ENCODE measurements at regions not wholly inside any gene's neighbourhood (a gene's known extent, or its start where the extent isn't known, plus 50 kb on each side); places are given as distances from the start of the nearest gene placed in this dataset.

- no peak for TF ChIP-seq CTCF (conservative IDR thresholded peaks at IDR 0.05; ENCODE audit: low read depth, low read length)
- TF ChIP-seq EZH2 (IDR thresholded peaks at IDR 0.05; ENCODE audit: borderline replicate concordance, low read depth, low read length, poor library complexity, severe bottlenecking) = no peak
Observed at GRCh38 chr5:23440703-23441102, 66.7 kb upstream of the PRDM9 start.
